ENCODE measurements at regions not wholly inside any gene's neighbourhood (a gene's known extent, or its start where the extent isn't known, plus 50 kb on each side); places are given as distances from the start of the nearest gene placed in this dataset.

DNA sequence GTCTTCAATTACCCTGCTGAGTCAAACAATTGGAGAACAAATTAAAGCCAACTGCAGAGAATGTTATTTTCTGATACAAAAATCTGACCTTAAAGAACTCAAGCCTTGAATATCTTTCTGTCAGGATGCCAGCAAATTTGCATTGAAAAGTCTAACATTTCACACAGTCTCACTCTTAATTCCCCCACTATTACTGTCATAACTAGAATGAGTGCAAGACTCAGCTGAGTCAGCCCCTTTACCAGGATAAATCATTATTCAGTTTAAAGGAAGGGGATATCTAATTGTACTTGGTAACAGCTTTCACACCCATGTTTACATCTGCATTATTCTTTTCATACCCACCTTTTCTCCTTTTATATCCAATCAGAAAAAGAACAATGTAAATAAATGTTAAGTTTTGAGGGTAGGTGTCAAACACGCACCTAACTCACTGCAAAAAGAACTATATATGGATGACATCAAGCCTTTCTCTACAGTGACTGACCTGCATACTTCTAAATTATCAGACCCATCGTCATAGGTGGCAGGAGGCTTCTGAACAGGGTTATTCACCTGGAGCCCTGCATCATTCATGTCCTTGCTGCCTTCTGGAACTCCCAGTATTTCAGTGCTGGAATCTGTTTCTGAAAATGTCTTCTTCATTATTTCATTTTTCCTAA lies 117.4 kb downstream of the TMA16 start:
- TF ChIP-seq, protein P1, sequence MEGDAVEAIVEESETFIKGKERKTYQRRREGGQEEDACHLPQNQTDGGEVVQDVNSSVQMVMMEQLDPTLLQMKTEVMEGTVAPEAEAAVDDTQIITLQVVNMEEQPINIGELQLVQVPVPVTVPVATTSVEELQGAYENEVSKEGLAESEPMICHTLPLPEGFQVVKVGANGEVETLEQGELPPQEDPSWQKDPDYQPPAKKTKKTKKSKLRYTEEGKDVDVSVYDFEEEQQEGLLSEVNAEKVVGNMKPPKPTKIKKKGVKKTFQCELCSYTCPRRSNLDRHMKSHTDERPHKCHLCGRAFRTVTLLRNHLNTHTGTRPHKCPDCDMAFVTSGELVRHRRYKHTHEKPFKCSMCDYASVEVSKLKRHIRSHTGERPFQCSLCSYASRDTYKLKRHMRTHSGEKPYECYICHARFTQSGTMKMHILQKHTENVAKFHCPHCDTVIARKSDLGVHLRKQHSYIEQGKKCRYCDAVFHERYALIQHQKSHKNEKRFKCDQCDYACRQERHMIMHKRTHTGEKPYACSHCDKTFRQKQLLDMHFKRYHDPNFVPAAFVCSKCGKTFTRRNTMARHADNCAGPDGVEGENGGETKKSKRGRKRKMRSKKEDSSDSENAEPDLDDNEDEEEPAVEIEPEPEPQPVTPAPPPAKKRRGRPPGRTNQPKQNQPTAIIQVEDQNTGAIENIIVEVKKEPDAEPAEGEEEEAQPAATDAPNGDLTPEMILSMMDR (IDR thresholded peaks at IDR 0.05), result no peak
- TF ChIP-seq ZFX (IDR thresholded peaks at IDR 0.05; ENCODE audit: borderline replicate concordance), result no peak

All from 22Rv1 (cell line).